CD4-positive, alpha-beta T cell (primary cell): ENCODE measurements at regions not wholly inside any gene's neighbourhood (a gene's known extent, or its start where the extent isn't known, plus 50 kb on each side); places are given as distances from the start of the nearest gene placed in this dataset.

Experiments used
- ATAC-seq: fragments of 200-7000 bp; cut with Tn5 transposase; one replicate; pipeline ENCODE4 v1.10.0; 2022; ENCODE audit warnings: mild to moderate bottlenecking; ENCODE audit not compliant: poor library complexity
- CTCF ChIA-PET: fragments of 350-600 bp; sonication (Branson Sonifier 250); formaldehyde crosslinking; loops from one replicate; lab custom pipeline; 2021; ENCODE audit warnings: antibody characterized with exemption, inconsistent platforms; lab: Charles Lee
- POLR2A ChIA-PET: fragments of 350-600 bp; sonication (Branson Sonifier 250); formaldehyde crosslinking; loops from one replicate; lab custom pipeline; 2021; ENCODE audit warnings: antibody characterized with exemption, inconsistent platforms; lab: Charles Lee
- DNase-seq, 14 experiments: peaks; one replicate each; pipeline ENCODE4 v3.0.0-alpha.2; 2013 to 2020; ENCODE audit warnings: mixed read lengths in 2 of 14
- H3K27ac ChIP-seq, 2 donors: one replicate each; pipeline versions ENCODE4 v1.5.1 to v1.7.0; 2013; ENCODE audit warnings: low read length in 2 of 2, low read depth in 1 of 2, mild to moderate bottlenecking in 1 of 2
- H3K27me3 ChIP-seq, 2 experiments: 1 replicate in 1 of 2; 2 replicates in 1 of 2; pipeline versions ENCODE4 v1.6.1 to v1.7.0; 2013; ENCODE audit warnings: low read length in 2 of 2, control low read depth in 1 of 2, mild to moderate bottlenecking in 1 of 2, moderate library complexity in 1 of 2; ENCODE audit not compliant: insufficient read depth in 2 of 2, control insufficient read depth in 1 of 2
- H3K36me3 ChIP-seq: one replicate; pipeline ENCODE4 v1.6.1; 2013; ENCODE audit warnings: low read length, control low read depth; ENCODE audit not compliant: insufficient read depth
- H3K4me1 ChIP-seq: one replicate; pipeline ENCODE4 v1.6.1; 2013; ENCODE audit warnings: low read length, control low read depth; ENCODE audit not compliant: insufficient read depth
- H3K4me3 ChIP-seq: one replicate; pipeline ENCODE4 v1.5.1; 2013; ENCODE audit warnings: mild to moderate bottlenecking, low read length, moderate library complexity
- H3K9me3 ChIP-seq, 2 experiments: 1 replicate in 1 of 2; 2 replicates in 1 of 2; pipeline versions ENCODE4 v1.6.1 to v1.7.0; 2013; ENCODE audit warnings: low read length in 2 of 2, mild to moderate bottlenecking in 2 of 2, control low read depth in 1 of 2, moderate library complexity in 1 of 2; ENCODE audit not compliant: control insufficient read depth in 1 of 2, insufficient read depth in 1 of 2
- H3K27ac Mint-ChIP-seq: one replicate; pipeline ENCODE4 v1.8.0; 2020; ENCODE audit warnings: mixed read lengths
- H3K27me3 Mint-ChIP-seq: one replicate; pipeline ENCODE4 v1.8.0; 2021; ENCODE audit warnings: mixed read lengths
- H3K36me3 Mint-ChIP-seq: one replicate; pipeline ENCODE4 v1.8.0; 2021; ENCODE audit warnings: low read depth, mixed read lengths
- H3K4me1 Mint-ChIP-seq: one replicate; pipeline ENCODE4 v1.8.0; 2021; ENCODE audit warnings: low read depth, mixed read lengths
- H3K4me3 Mint-ChIP-seq: one replicate; pipeline ENCODE4 v1.8.0; 2020; ENCODE audit warnings: mild to moderate bottlenecking, mixed read lengths
- H3K9me3 Mint-ChIP-seq: one replicate; pipeline ENCODE4 v1.8.0; 2020; ENCODE audit warnings: mixed read lengths
- CTCF ChIP-seq: fragments of 200-600 bp; IDR thresholded peaks from one replicate; pipeline ENCODE4 v1.8.0; 2022; ENCODE audit warnings: antibody characterized with exemption, mild to moderate bottlenecking
- intact Hi-C, 2 experiments: fragments of 100-400 bp; cut with DNase I in 1 of 2; cut with micrococcal nuclease in 1 of 2; formaldehyde crosslinking; loops; one replicate each; pipeline versions ENCODE4 v1.15.1 to v1.9.0; 2023 to 2025; cut with DNase I, micrococcal nuclease

- Mint-ChIP-seq H3K27me3 (peaks cover 28% of the 10 kb centered on the region), H3K9me3 (peaks cover 10% of the 10 kb centered on the region), H3K4me3 (no peak overlapping the region), H3K27ac (no peak overlapping the region), H3K36me3 (peaks cover 6% of the 10 kb centered on the region), H3K4me1 (no peaks in the 10 kb centered on the region)
- DNase-seq: no peak
- Histone ChIP-seq H3K4me3 (no peak overlapping the region), H3K27me3 (peaks cover 0 to 5% of the 10 kb centered on the region in 2 experiments), H3K27ac (no peak overlapping the region), H3K9me3 (peaks cover 24 to 35% of the 10 kb centered on the region in 2 experiments), H3K36me3 (no peaks in the 10 kb centered on the region), H3K4me1 (no peaks in the 10 kb centered on the region)
- CTCF ChIA-PET: no interaction called here
- POLR2A ChIA-PET: no interaction called here
- intact Hi-C loops: no loop called here
- no peak for ATAC-seq
- no peak for TF ChIP-seq CTCF
Observed at GRCh38 chr13:110788778-110789177, 75.3 kb downstream of the ING1 start.

- Mint-ChIP-seq H3K4me3 (no peak overlapping the region), H3K27ac (no peak overlapping the region), H3K4me1 (no peaks in the 10 kb centered on the region), H3K27me3 (peaks cover 20% of the 10 kb centered on the region), H3K36me3 (peaks cover 6% of the 10 kb centered on the region), H3K9me3 (peaks cover 10% of the 10 kb centered on the region)
- Histone ChIP-seq H3K36me3 (no peaks in the 10 kb centered on the region), H3K27ac (no peak overlapping the region), H3K9me3 (peaks cover 32 to 39% of the 10 kb centered on the region in 2 experiments), H3K4me1 (no peaks in the 10 kb centered on the region), H3K4me3 (no peak overlapping the region), H3K27me3 (peaks cover 0 to under 1% of the 10 kb centered on the region in 2 experiments)
- POLR2A ChIA-PET: no interaction called here
- intact Hi-C loops: no loop called here
- DNase-seq: no peak
- ATAC-seq: no peak
- CTCF ChIA-PET: no interaction called here
- TF ChIP-seq CTCF: no peak
Observed at GRCh38 chr13:110789871-110790270, 76.4 kb downstream of the ING1 start.

GRCh38 chr13:110790371-110790770 is 76.9 kb downstream of the ING1 start:
- ChIA-PET CTCF (no interaction called here), POLR2A (no interaction called here)
- Mint-ChIP-seq H3K9me3 (peaks cover 10% of the 10 kb centered on the region), H3K4me3 (no peak overlapping the region), H3K36me3 (peaks cover 6% of the 10 kb centered on the region), H3K27me3 (peaks cover 18% of the 10 kb centered on the region), H3K4me1 (no peaks in the 10 kb centered on the region), H3K27ac (no peak overlapping the region)
- intact Hi-C loops: no loop called here
- no peaks in the 10 kb centered on the region for H3K27me3 ChIP-seq
- H3K9me3 ChIP-seq: peaks cover 32 to 39% of the 10 kb centered on the region in 2 experiments
- no peak for TF ChIP-seq CTCF
- ATAC-seq (no peak), DNase-seq (no peak)
- H3K36me3 ChIP-seq: no peaks in the 10 kb centered on the region
- no peak overlapping the region for H3K4me3 ChIP-seq
- H3K4me1 ChIP-seq: no peaks in the 10 kb centered on the region
- H3K27ac ChIP-seq: no peak overlapping the region
